CD14-positive monocyte (primary cell): ENCODE measurements at regions not wholly inside any gene's neighbourhood (a gene's known extent, or its start where the extent isn't known, plus 50 kb on each side); places are given as distances from the start of the nearest gene placed in this dataset.

Experiments
- DNase-seq, 3 donors: peaks; one replicate each; pipeline ENCODE4 v3.0.0-alpha.2; 2011 to 2022
- H2AFZ ChIP-seq: 2 replicates; pipeline ENCODE4 v1.6.0; 2012; ENCODE audit warnings: mild to moderate bottlenecking, low read depth, low read length, inconsistent platforms; ENCODE audit not compliant: insufficient read depth, poor library complexity, severe bottlenecking
- H3K27ac ChIP-seq, 2 donors: 1 replicate in 1 of 2; 2 replicates in 1 of 2; pipeline ENCODE4 v1.5.1; 2012 to 2013; ENCODE audit warnings: low read length in 2 of 2, control low read depth in 1 of 2, inconsistent platforms in 1 of 2, low read depth in 1 of 2, mild to moderate bottlenecking in 1 of 2
- H3K27me3 ChIP-seq, 2 donors: one replicate each; pipeline versions ENCODE4 v1.6.0 to v1.6.1; 2011 to 2013; ENCODE audit warnings: low read length in 2 of 2; ENCODE audit not compliant: control insufficient read depth in 2 of 2, insufficient read depth in 2 of 2
- H3K36me3 ChIP-seq, 2 donors: replicated peaks in 1 of 2; 1 replicate in 1 of 2; 2 replicates in 1 of 2; pipeline versions ENCODE4 v1.5.1 to v1.6.1; 2012 to 2013; ENCODE audit warnings: low read length in 2 of 2, control low read depth in 1 of 2, inconsistent platforms in 1 of 2, mild to moderate bottlenecking in 1 of 2; ENCODE audit not compliant: insufficient read depth in 2 of 2, control insufficient read depth in 1 of 2
- H3K4me1 ChIP-seq, 2 donors: 1 replicate in 1 of 2; 2 replicates in 1 of 2; pipeline versions ENCODE4 v1.5.1 to v1.6.1; 2012 to 2013; ENCODE audit warnings: low read length in 2 of 2, control low read depth in 1 of 2, inconsistent platforms in 1 of 2, mild to moderate bottlenecking in 1 of 2, moderate library complexity in 1 of 2; ENCODE audit not compliant: insufficient read depth in 2 of 2, control insufficient read depth in 1 of 2
- H3K4me2 ChIP-seq: replicated peaks from 2 replicates; pipeline ENCODE3; 2012; ENCODE audit warnings: low read length, moderate library complexity, mild to moderate bottlenecking; ENCODE audit not compliant: poor library complexity, severe bottlenecking; ENCODE audit errors: extremely low read depth
- H3K4me3 ChIP-seq, 3 experiments: fragments of 200-600 bp in 1 of 3; sonication (generic) in 1 of 3; replicated peaks in 1 of 3; 1 replicate in 2 of 3; 2 replicates in 1 of 3; pipeline ENCODE4 v1.5.1; 2011 to 2013; ENCODE audit warnings: low read length in 3 of 3, mild to moderate bottlenecking in 3 of 3, control low read depth in 2 of 3, low read depth in 2 of 3, inconsistent platforms in 1 of 3, moderate library complexity in 1 of 3
- H3K79me2 ChIP-seq: 2 replicates; pipeline ENCODE4 v1.6.0; 2012; ENCODE audit warnings: mild to moderate bottlenecking, control low read depth, inconsistent platforms, low read length, moderate library complexity; ENCODE audit not compliant: insufficient read depth
- H3K9ac ChIP-seq: 2 replicates; pipeline ENCODE4 v1.6.0; 2017; ENCODE audit warnings: low read length, mild to moderate bottlenecking; ENCODE audit not compliant: insufficient read depth, poor library complexity, severe bottlenecking
- H3K9me3 ChIP-seq, 2 donors: replicated peaks in 1 of 2; 1 replicate in 1 of 2; 2 replicates in 1 of 2; pipeline versions ENCODE4 v1.5.1 to v1.6.1; 2012 to 2013; ENCODE audit warnings: low read length in 2 of 2, control low read depth in 1 of 2; ENCODE audit not compliant: control insufficient read depth in 1 of 2, insufficient read depth in 1 of 2
- H4K20me1 ChIP-seq: 2 replicates; pipeline ENCODE4 v1.6.0; 2012; ENCODE audit warnings: mild to moderate bottlenecking, low read length, control low read depth, moderate library complexity; ENCODE audit not compliant: insufficient read depth
- H3K27ac Mint-ChIP-seq, 7 donors: one replicate each; pipeline ENCODE4 v1.8.0; 2020; ENCODE audit warnings: mild to moderate bottlenecking in 7 of 7, mixed read lengths in 7 of 7, moderate library complexity in 6 of 7, inconsistent platforms in 2 of 7
- H3K27me3 Mint-ChIP-seq, 3 donors: one replicate each; pipeline ENCODE4 v1.8.0; 2021 to 2022; ENCODE audit warnings: low read depth in 3 of 3, mild to moderate bottlenecking in 3 of 3, mixed read lengths in 3 of 3, moderate library complexity in 3 of 3, inconsistent platforms in 1 of 3
- H3K36me3 Mint-ChIP-seq, 2 donors: one replicate each; pipeline ENCODE4 v1.8.0; 2020; ENCODE audit warnings: mixed read lengths in 2 of 2, inconsistent platforms in 1 of 2, mild to moderate bottlenecking in 1 of 2
- H3K4me1 Mint-ChIP-seq: one replicate; pipeline ENCODE4 v1.8.0; 2020; ENCODE audit warnings: mild to moderate bottlenecking, mixed read lengths
- H3K4me3 Mint-ChIP-seq, 2 donors: one replicate each; pipeline ENCODE4 v1.8.0; 2020; ENCODE audit warnings: mild to moderate bottlenecking in 2 of 2, mixed read lengths in 2 of 2, moderate library complexity in 1 of 2
- H3K9me3 Mint-ChIP-seq, 7 donors: one replicate each; pipeline ENCODE4 v1.8.0; 2020 to 2022; ENCODE audit warnings: mixed read lengths in 7 of 7, mild to moderate bottlenecking in 6 of 7, moderate library complexity in 6 of 7, inconsistent platforms in 2 of 7
- CTCF ChIP-seq: fragments of 200-600 bp; IDR thresholded peaks from one replicate; pipeline ENCODE4 v1.8.0; 2022; ENCODE audit warnings: antibody characterized with exemption, mild to moderate bottlenecking
- WGBS: methylation state at CpG from one replicate; pipeline ENCODE4 v1.1.5; 2013; ENCODE audit warnings: missing lambda C conversion rate; ENCODE audit not compliant: insufficient coverage; 5-methylcytosine and 5-hydroxymethylcytosine counted together
- intact Hi-C, 2 donors: fragments of 100-400 bp; cut with micrococcal nuclease; formaldehyde crosslinking; loops; one replicate each; pipeline versions ENCODE4 v1.15.0 to v1.15.1; 2023

- no peaks in the 10 kb centered on the region for H3K79me2 ChIP-seq
These were observed 60.4 kb upstream of the HRH1 start for GRCh38 chr3:11093823-11094340.

GRCh38 chr3:11095932-11096265 is 58.4 kb upstream of the HRH1 start:
- no peak for TF ChIP-seq CTCF
- WGBS: 69% methylated on average over 6 of the region's 8 CpGs
- peaks cover 12% of the 10 kb centered on the region in 2 donors for H3K4me1 ChIP-seq
- no peaks in the 10 kb centered on the region for H3K36me3 ChIP-seq
- H3K27me3 ChIP-seq: peaks cover 0 to 4% of the 10 kb centered on the region in 2 donors
- H3K4me3 ChIP-seq: no peak overlapping the region
- Mint-ChIP-seq H3K4me3 (no peak overlapping the region), H3K27me3 (peaks cover 6 to 16% (median 14%) of the 10 kb centered on the region in 3 donors), H3K27ac (no peak overlapping the region), H3K4me1 (peaks cover 11% of the 10 kb centered on the region), H3K9me3 (peaks cover 3 to 11% (median 4%) of the 10 kb centered on the region in 7 donors), H3K36me3 (no peaks in the 10 kb centered on the region)
- H3K27ac ChIP-seq: no peak overlapping the region
- H3K4me2 ChIP-seq: peak overlapping the region; percentile 69
- no peaks in the 10 kb centered on the region for H4K20me1 ChIP-seq
- H3K9me3 ChIP-seq: peaks cover 0 to 5% of the 10 kb centered on the region in 2 donors
- intact Hi-C loops: loop anchor here in 1 of 2 donors (5.0 kb wide), 1 partner anchor 39 kb away; no protein-coding TSS in a partner anchor
- H2AFZ ChIP-seq: no peak overlapping the region
- H3K79me2 ChIP-seq: no peaks in the 10 kb centered on the region
- H3K9ac ChIP-seq: no peak overlapping the region
- no peak for DNase-seq

More at GRCh38 chr3:11093823-11094340, 60.4 kb upstream of the HRH1 start:
- H3K36me3 ChIP-seq: no peaks in the 10 kb centered on the region
- intact Hi-C loops: no loop called here
- no peak overlapping the region for H2AFZ ChIP-seq
- H3K27ac ChIP-seq: no peak overlapping the region
- H3K4me1 ChIP-seq: peaks cover 12% of the 10 kb centered on the region in 2 donors
- H3K27me3 ChIP-seq: peaks cover 0 to 4% of the 10 kb centered on the region in 2 donors
- H3K9me3 ChIP-seq: peaks cover 0 to 5% of the 10 kb centered on the region in 2 donors
- no peak for DNase-seq
- WGBS: 97% methylated on average over 33 of the region's 36 CpGs
- no peak overlapping the region for H3K4me3 ChIP-seq
- Mint-ChIP-seq H3K4me1 (peaks cover 14% of the 10 kb centered on the region), H3K9me3 (peaks cover 3 to 11% (median 4%) of the 10 kb centered on the region in 7 donors), H3K27me3 (peaks cover 7 to 16% (median 11%) of the 10 kb centered on the region in 3 donors), H3K36me3 (no peaks in the 10 kb centered on the region), H3K4me3 (no peak overlapping the region), H3K27ac (no peak overlapping the region)
- no peak overlapping the region for H3K4me2 ChIP-seq
- no peak for TF ChIP-seq CTCF
- H3K9ac ChIP-seq: no peak overlapping the region
- no peaks in the 10 kb centered on the region for H4K20me1 ChIP-seq
